ENCODE measurements at regions not wholly inside any gene's neighbourhood (a gene's known extent, or its start where the extent isn't known, plus 50 kb on each side); places are given as distances from the start of the nearest gene placed in this dataset.

GRCh38 chr5:98403131-98403530, 370.3 kb upstream of the RGMB start:
- no peak for DNase-seq

DNA sequence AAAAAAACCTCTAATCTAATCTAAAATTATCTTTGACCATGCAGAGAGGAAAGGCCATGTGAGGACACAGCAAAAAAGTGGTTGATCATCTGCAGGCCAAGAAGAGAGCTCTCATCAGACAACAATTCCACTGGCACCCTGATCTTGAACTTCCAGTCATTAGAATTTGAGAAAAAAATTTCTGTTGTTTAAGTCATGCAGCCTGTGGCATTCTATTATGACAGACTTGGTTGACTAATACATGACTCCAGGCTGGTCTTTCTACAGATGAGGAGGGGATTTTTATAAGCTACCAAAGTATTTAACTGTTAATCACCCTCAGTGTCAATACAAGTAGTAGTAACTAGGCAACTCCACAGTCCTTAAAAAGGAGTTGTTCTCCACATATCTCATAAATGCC, 358.5 kb upstream of the RGMB start:
- DNase-seq: no peak

DNA sequence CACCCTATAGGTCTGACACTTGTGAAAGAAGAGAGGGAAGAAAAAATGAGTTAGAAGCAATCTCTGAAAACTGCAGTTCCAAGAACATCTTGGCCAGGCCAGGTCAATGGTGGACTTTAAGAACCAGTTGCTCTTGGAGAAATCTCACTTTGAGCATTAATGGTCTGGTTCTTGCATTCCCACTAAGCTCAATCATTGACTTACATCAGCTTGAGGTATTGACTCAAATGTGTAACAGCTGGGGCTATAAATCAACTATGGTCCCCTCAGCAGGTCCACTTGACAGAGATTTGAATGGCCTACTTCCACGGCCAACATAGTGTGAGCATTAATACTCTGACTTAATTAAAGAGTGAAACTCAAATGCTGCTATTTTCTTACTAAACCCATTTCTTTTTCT, 357.8 kb upstream of the RGMB start:
- no peak for DNase-seq

DNA sequence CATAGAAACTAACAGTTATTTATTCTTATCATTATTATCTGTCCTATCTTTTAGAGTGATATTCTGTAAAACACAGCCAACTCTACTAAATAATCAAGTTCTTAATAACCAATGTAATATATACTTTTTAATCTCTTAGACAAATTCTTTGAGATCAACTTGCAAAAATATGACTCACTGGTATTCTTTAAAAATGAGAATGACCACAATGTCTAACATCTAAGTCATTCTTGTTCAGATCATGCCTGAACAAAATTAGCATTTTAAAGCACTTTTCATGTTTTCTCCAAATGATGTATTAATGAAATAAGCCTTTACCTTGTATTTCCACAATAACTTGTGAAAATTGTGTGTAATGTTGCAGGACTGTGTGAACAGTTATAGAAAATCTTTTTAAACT, 356.9 kb upstream of the RGMB start:
- DNase-seq: no peak

GRCh38 chr5:98419825-98420224, 353.6 kb upstream of the RGMB start:
- DNase-seq: no peak

GRCh38 chr5:98424681-98425450, 348.6 kb upstream of the RGMB start:
- DNase-seq: peak; percentile 46 to 65

GRCh38 chr5:98425640-98426039, 347.8 kb upstream of the RGMB start:
- DNase-seq: no peak

DNA sequence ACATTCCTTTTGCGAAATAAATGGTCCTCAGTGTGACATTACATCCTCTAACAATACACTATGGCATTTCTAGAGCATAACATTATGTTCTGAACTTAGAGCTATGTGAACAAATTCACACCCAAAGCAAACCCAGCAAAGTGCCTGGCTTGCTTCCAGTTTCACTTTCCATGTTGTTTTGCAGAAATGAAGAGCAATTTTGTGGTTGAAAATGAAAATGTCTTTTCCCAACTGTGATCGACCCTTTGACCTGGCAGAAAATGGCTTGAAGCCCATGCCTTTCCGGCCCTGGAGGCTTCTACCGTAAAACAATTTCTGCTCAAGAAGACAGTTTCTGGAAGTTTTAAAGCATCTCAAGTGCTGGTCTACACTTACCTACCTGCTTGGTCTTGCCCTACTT, 344.7 kb upstream of the RGMB start:
- DNase-seq: no peak

DNA sequence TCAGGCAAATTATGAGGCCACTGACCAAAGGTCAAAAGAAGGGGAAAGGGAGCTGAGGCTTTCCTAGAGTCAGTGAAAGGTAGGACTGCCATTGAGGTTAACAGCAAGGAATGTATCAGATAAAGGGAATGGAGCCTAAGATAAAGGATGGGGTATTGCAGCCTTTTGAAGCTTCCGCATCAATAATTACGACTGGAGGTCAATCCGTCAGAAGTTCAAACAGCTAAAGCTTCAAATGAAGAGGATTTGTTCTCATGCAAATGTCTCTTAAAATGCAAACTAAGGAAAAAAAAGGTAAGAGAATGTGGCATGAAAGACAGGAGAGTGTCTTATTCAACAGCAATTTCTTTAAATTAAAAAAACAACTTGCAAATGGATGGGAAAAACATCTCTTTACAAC, 341.1 kb upstream of the RGMB start:
- DNase-seq: no peak

- no peak for DNase-seq
These were observed 340.4 kb upstream of the RGMB start for GRCh38 chr5:98433022-98433421.

DNA sequence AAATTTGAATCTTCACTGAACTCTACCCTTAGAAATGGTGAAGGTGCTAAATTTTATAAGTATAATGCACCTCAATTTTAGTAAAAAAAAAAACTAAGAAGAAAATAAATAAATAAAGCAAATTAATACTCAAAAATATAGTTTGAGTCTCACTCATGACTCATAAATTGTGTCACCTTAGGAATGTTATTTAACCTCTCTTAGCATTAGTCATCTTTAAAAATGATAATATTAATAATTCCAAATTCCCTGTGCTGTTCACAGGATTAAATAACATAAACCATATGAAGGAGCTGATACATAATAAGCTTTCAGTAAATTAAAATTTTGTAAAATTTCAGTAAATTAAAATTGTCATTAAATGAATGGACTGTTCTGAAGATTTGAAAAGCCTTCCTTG, 339.8 kb upstream of the RGMB start:
- DNase-seq: no peak

- DNase-seq: no peak
These were observed 336.8 kb upstream of the RGMB start for GRCh38 chr5:98436667-98437066.

DNA sequence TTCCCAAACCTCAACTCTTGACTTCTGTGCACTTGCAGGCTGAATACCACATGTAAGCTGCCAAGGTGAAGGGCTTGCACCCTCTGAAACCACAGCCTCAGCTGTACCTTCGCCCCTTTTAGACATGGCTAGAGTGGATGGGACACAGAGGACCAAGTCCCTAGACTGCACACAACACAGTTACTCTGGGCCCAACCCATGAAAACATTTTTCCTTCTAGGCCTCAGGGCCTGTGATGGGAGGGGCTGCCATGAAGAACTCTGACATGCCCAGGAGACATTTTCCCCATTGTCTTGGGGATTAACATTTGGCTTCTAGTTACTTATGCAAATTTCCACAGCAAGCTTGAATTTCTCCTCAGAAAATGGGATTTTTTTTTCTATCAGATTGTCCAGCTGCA, 331.0 kb upstream of the RGMB start:
- no peak for DNase-seq

DNA sequence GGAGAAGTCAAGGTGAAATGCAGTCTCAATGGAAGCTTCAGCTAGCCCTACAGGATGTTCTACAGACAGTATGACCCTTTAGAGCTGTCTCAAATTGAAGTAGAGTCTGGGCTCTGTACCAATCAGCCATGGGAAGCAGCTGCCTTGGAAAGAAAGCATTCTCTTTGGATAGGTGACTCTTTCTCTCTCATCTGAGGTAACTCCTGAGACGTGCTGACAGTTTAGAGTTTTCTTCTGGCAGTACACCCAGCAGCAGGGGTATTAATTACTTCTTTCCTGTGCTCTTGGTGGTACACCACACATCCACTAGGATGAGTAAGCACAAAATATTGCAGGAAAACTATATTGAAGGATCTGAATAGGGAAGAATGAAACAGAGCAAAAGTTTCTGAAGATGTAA, 329.6 kb upstream of the RGMB start:
- no peak for DNase-seq

GRCh38 chr5:98453296-98453695, 320.2 kb upstream of the RGMB start:
- no peak for DNase-seq

GRCh38 chr5:98454407-98454806, 319.1 kb upstream of the RGMB start:
- no peak for DNase-seq

- no peak for DNase-seq
These were observed 318.6 kb upstream of the RGMB start for GRCh38 chr5:98454904-98455303.

DNA sequence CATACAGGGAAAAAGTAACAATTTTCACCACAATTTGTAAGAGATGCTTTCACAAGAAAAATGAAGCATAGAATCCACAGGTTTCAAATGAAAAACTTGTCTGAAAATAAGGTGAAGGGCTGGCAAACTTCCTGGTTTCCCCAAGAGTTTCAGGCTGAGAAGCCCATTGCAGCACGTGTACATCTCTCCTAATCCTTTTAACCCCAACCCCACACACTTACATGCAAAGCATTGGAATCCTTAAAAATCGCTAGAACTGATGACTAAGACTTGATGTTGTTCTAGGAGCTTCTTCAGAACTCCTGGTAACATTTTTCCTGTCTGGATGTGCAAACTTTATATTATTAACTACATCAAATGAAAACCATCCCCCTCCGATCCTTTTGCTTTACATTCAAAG, 317.8 kb upstream of the RGMB start:
- no peak for DNase-seq

DNA sequence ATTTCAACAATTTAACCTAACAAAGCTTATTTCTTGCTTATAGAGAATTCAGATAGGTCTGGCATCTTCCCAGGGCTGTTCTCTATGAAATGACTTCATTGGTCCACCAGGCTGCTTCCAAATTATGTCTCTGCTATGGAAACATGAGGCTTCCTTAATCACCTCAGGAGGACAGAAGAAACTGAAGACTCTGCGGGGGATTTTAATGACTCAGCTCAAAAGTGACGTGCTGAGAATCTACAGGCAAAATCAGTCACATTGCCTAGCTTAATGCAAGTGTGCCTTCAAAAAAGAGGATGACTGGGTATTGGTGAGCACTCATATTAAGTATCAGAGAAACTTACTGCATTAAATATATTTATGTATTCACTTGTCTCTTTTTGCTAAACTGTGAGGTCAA, 315.5 kb upstream of the RGMB start:
- DNase-seq: no peak

DNA sequence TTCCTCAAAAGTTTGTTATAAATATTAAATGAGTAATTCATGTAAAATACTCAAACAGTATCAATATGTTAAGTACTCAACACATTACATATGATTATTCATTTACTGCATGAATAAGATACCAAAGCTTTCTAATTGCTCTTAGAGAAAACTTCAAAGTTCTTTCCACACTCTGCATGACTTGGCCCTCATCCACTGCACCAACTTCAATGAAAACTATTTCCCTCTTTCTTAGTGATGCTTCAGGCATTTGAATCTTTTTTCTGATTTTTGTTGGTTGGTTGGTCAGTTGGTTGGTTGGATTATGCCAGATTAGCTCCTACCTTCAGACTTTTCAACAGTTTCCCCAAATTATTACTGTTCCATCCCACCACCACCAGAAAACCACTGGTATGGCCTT, 314.7 kb upstream of the RGMB start:
- DNase-seq: no peak

DNA sequence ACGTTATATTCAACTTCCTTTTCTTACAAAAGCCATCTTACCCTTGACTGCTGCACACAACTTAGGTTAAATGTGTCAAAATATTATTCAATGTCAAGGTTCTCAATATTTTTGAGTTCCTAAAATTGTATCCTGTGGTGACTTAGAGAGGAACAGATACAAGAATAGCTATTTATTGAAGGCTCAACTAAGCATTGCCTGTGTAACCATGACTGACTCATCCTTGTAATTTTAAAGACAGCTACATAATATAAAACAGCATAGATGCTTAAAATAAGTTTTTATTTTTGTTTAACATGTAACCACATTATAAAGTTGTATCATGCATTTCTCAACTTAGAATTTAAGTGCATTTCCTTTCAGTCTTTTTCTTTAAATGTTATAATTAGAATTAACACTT, 312.9 kb upstream of the RGMB start:
- no peak for DNase-seq

DNA sequence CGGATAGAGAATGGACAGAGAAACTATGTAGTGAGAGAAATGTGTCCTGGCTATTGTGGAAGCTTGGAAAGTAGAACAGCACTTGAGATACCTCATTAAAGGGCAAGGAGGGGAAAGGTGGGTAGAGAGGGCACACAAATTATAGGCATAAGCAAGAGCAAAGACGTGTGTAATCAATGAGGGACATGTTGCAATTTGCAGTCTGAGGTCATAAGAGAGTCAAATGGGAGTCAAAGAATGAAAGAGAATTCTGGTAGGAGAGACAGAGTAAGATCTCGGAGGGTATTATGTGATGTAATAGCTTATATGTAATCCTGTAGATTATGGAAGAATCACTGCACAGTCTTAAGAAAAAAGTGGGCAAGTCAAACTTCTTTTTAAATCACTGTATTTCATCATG, 312.0 kb upstream of the RGMB start:
- no peak for DNase-seq

DNA sequence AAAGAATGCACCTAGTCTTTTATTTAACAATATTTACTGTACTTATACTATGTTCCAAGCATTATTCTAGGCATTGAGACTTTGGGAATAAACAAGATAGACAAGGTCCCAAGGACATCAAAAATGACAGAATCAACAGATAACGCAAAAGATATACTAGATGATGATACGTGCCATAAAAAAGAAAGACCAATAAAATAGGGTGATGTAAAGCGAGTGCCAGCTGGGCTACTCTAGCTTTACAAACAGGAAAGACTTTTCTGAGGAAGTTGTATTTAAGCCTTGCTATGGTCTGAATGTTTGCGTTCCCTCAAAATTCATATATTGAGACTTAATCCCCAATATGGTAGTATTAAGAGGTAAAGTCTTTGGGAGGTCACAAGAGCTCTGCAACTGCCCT, 310.2 kb upstream of the RGMB start:
- no peak for DNase-seq

GRCh38 chr5:98463676-98464075, 309.8 kb upstream of the RGMB start:
- no peak for DNase-seq

- DNase-seq: no peak
These were observed 308.6 kb upstream of the RGMB start for GRCh38 chr5:98464737-98465330.

All from SHP77 (cell line).